SK-N-SH (cell line): ENCODE measurements at regions not wholly inside any gene's neighbourhood (a gene's known extent, or its start where the extent isn't known, plus 50 kb on each side); places are given as distances from the start of the nearest gene placed in this dataset.

Experiments
- ELF1 ChIP-seq: IDR thresholded peaks from 2 replicates; pipeline ENCODE4 v1.4.0; 2012
- EP300 ChIP-seq, 2 experiments: IDR thresholded peaks; 2 replicates each; pipeline versions ENCODE4 v1.4.0 to v1.6.1; 2012; ENCODE audit warnings: borderline replicate concordance in 1 of 2, low read depth in 1 of 2, low read length in 1 of 2
- EZH2phosphoT487 ChIP-seq: fragments of 200-600 bp; sonication (generic); IDR thresholded peaks from 2 replicates; pipeline ENCODE4 v1.6.1; 2017; ENCODE audit warnings: low read depth, mixed run types, mild to moderate bottlenecking, antibody characterized with exemption, moderate library complexity, borderline replicate concordance
- IRF3 ChIP-seq: fragments of 150-350 bp; IDR thresholded peaks from 2 replicates; pipeline ENCODE4 v1.6.1; 2016; ENCODE audit warnings: mild to moderate bottlenecking, low read depth, low read length
- JUND ChIP-seq: IDR thresholded peaks from 2 replicates; pipeline ENCODE4 v1.4.0; 2012
- MAX ChIP-seq: IDR thresholded peaks from 2 replicates; pipeline ENCODE4 v1.4.0; 2012; ENCODE audit warnings: low read depth
- MXI1 ChIP-seq: IDR thresholded peaks from 2 replicates; pipeline ENCODE4 v1.6.1; 2012; ENCODE audit warnings: mild to moderate bottlenecking, low read depth, low read length, improper control_type of control experiment
- POLR2AphosphoS5 ChIP-seq: IDR thresholded peaks from 2 replicates; pipeline ENCODE4 v1.6.1; 2012; ENCODE audit warnings: low read depth, low read length
- REST ChIP-seq: IDR thresholded peaks from 2 replicates; pipeline ENCODE4 v1.6.1; 2012; ENCODE audit warnings: mild to moderate bottlenecking, low read depth, low read length, moderate library complexity
- SIN3A ChIP-seq: IDR thresholded peaks from 2 replicates; pipeline ENCODE4 v1.6.1; 2012; ENCODE audit warnings: low read depth, mild to moderate bottlenecking, low read length, moderate library complexity, borderline replicate concordance
- TF ChIP-seq, protein P1 (sequence below): fragments of 200-600 bp; sonication (generic); IDR thresholded peaks from 2 replicates; pipeline ENCODE4 v1.6.1; 2017; ENCODE audit warnings: antibody characterized with exemption, mild to moderate bottlenecking, moderate library complexity
- TF ChIP-seq, protein P2 (sequence below): IDR thresholded peaks from 2 replicates; pipeline ENCODE4; 2012

- TF ChIP-seq IRF3 (no peak), MAX (no peak), EP300 (IDR thresholded peaks at IDR 0.05; ENCODE audit: borderline replicate concordance in 1 of 2, low read depth in 1 of 2, low read length in 1 of 2) (no peak), REST (no peak), SIN3A (no peak), MXI1 (no peak), EZH2phosphoT487 (no peak), ELF1 (no peak), JUND (no peak), POLR2AphosphoS5 (no peak)
- TF ChIP-seq, protein P1, sequence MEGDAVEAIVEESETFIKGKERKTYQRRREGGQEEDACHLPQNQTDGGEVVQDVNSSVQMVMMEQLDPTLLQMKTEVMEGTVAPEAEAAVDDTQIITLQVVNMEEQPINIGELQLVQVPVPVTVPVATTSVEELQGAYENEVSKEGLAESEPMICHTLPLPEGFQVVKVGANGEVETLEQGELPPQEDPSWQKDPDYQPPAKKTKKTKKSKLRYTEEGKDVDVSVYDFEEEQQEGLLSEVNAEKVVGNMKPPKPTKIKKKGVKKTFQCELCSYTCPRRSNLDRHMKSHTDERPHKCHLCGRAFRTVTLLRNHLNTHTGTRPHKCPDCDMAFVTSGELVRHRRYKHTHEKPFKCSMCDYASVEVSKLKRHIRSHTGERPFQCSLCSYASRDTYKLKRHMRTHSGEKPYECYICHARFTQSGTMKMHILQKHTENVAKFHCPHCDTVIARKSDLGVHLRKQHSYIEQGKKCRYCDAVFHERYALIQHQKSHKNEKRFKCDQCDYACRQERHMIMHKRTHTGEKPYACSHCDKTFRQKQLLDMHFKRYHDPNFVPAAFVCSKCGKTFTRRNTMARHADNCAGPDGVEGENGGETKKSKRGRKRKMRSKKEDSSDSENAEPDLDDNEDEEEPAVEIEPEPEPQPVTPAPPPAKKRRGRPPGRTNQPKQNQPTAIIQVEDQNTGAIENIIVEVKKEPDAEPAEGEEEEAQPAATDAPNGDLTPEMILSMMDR, result no peak
- TF ChIP-seq, protein P2, sequence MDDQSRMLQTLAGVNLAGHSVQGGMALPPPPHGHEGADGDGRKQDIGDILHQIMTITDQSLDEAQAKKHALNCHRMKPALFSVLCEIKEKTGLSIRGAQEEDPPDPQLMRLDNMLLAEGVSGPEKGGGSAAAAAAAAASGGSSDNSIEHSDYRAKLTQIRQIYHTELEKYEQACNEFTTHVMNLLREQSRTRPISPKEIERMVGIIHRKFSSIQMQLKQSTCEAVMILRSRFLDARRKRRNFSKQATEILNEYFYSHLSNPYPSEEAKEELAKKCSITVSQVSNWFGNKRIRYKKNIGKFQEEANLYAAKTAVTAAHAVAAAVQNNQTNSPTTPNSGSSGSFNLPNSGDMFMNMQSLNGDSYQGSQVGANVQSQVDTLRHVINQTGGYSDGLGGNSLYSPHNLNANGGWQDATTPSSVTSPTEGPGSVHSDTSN, result no peak
These were observed 401.9 kb downstream of the GATA3 start for GRCh38 chr10:8456386-8456785.
